Hepatocyte (in vitro differentiated cells): ENCODE measurements at regions not wholly inside any gene's neighbourhood (a gene's known extent, or its start where the extent isn't known, plus 50 kb on each side); places are given as distances from the start of the nearest gene placed in this dataset.

Source experiments
- CTCF ChIP-seq: fragments of 200-600 bp; sonication (generic); IDR thresholded peaks from 2 replicates; pipeline ENCODE4 v1.5.1; 2016; ENCODE audit warnings: antibody characterized with exemption, mild to moderate bottlenecking; ENCODE audit not compliant: poor library complexity
- EZH2 ChIP-seq: fragments of 200-600 bp; sonication (generic); IDR thresholded peaks from 2 replicates; pipeline ENCODE4 v1.6.1; 2016; ENCODE audit warnings: antibody characterized with exemption, mild to moderate bottlenecking, borderline replicate concordance
- EZH2phosphoT487 ChIP-seq: fragments of 200-600 bp; sonication (generic); IDR thresholded peaks from one replicate; pipeline ENCODE4 v1.6.1; 2018; ENCODE audit warnings: antibody characterized with exemption, mild to moderate bottlenecking, low read depth, moderate library complexity; ENCODE audit not compliant: unreplicated experiment, severe bottlenecking

GRCh38 chr7:35380739-35381224 is 126.9 kb upstream of the TBX20 start:
- TF ChIP-seq CTCF (no peak), EZH2 (no peak), EZH2phosphoT487 (no peak)
